ENCODE measurements at regions not wholly inside any gene's neighbourhood (a gene's known extent, or its start where the extent isn't known, plus 50 kb on each side); places are given as distances from the start of the nearest gene placed in this dataset.

DNA sequence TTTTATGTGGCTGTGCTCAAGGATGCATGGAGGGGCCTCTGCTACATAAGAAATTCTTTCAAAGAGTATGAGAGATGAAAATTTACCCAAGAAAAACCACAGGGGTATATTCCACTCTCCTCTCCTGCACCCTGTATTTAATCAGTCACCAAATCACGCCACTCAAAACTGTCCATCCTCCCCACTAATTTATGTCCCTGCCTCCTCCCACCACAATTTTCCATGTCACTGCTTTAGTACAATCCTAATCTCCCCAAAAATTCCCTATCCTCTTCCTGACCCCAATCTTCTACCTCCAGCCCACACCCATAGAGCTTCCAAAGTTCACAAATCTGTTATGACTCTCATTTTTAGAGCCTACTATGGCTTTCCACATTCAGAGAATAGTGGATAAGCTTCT is 125.2 kb upstream of the CDH6 start:
- no peak overlapping the region for H3K4me3 ChIP-seq
- H3K9me3 ChIP-seq (ENCODE audit: low read depth): no peaks in the 10 kb centered on the region
- H3K4me1 ChIP-seq: peaks cover 5% of the 10 kb centered on the region
- no peaks in the 10 kb centered on the region for H3K27me3 ChIP-seq
- Mint-ChIP-seq H3K4me3 (no peak overlapping the region), H3K36me3 (no peaks in the 10 kb centered on the region), H3K9me3 (peaks cover 5% of the 10 kb centered on the region), H3K27me3 (ENCODE audit: insufficient read depth, low read depth) (peaks cover 4% of the 10 kb centered on the region), H3K4me1 (peaks cover 13% of the 10 kb centered on the region), H3K27ac (no peak overlapping the region)
- H4K20me1 ChIP-seq (ENCODE audit: low read depth): no peaks in the 10 kb centered on the region
- H3K79me2 ChIP-seq (ENCODE audit: low read depth): no peaks in the 10 kb centered on the region
- no peak overlapping the region for H2AFZ ChIP-seq (replicated peaks)
- H3K27ac ChIP-seq: no peak overlapping the region
- H3K9ac ChIP-seq: no peak overlapping the region
- H3F3A ChIP-seq (ENCODE audit: low read depth): no peaks in the 10 kb centered on the region
- TF ChIP-seq EZH2phosphoT487 (IDR thresholded peaks at IDR 0.05) (no peak), EZH2 (IDR thresholded peaks at IDR 0.05) (no peak)
- TF ChIP-seq, protein P1, sequence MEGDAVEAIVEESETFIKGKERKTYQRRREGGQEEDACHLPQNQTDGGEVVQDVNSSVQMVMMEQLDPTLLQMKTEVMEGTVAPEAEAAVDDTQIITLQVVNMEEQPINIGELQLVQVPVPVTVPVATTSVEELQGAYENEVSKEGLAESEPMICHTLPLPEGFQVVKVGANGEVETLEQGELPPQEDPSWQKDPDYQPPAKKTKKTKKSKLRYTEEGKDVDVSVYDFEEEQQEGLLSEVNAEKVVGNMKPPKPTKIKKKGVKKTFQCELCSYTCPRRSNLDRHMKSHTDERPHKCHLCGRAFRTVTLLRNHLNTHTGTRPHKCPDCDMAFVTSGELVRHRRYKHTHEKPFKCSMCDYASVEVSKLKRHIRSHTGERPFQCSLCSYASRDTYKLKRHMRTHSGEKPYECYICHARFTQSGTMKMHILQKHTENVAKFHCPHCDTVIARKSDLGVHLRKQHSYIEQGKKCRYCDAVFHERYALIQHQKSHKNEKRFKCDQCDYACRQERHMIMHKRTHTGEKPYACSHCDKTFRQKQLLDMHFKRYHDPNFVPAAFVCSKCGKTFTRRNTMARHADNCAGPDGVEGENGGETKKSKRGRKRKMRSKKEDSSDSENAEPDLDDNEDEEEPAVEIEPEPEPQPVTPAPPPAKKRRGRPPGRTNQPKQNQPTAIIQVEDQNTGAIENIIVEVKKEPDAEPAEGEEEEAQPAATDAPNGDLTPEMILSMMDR (IDR thresholded peaks at IDR 0.05): no peak
- DNase-seq (ENCODE audit: low spot score): no peak
- no peak overlapping the region for H3K4me2 ChIP-seq
- no peaks in the 10 kb centered on the region for H3K36me3 ChIP-seq

DNA sequence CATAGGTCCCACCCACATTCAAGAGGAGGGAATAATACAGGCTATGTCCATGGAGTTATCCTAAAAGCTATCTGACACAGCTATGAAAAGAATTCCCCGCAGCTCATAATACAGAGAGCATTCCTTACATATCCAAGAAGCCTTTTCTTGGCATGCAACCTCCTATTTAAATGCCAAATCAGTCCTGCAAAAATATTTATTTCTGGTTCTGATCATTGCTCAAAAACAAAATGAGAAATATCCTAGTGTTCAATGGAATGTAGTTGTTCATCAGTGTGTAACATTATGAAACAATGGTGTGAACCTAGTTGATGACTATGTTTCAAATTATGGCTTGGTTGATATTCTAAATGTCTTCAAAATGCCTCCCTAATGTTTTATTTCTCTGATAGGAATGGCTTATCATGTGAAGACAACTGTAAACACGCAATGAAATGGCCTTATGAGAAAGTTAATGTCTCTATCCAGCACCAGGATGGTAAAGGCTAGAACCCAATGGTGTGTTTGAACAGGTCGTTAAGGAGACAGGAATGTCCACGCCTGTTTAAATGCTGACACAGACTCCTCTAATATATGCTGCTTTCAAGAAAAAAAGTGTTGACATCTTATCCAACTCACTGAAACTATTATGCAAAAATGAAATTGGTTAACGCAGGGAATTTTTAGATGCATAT is 126.7 kb upstream of the CDH6 start:
- Histone ChIP-seq H3K4me3 (no peak overlapping the region), H2AFZ (replicated peaks) (no peak overlapping the region), H3K9ac (no peak overlapping the region), H4K20me1 (ENCODE audit: low read depth) (no peaks in the 10 kb centered on the region), H3K4me1 (peaks cover 15% of the 10 kb centered on the region), H3F3A (ENCODE audit: low read depth) (no peaks in the 10 kb centered on the region), H3K27ac (no peak overlapping the region), H3K4me2 (no peak overlapping the region), H3K9me3 (ENCODE audit: low read depth) (no peaks in the 10 kb centered on the region), H3K27me3 (no peaks in the 10 kb centered on the region), H3K79me2 (ENCODE audit: low read depth) (no peaks in the 10 kb centered on the region), H3K36me3 (no peaks in the 10 kb centered on the region)
- no peak for DNase-seq (ENCODE audit: low spot score)
- Mint-ChIP-seq H3K27me3 (ENCODE audit: insufficient read depth, low read depth) (no peaks in the 10 kb centered on the region), H3K36me3 (no peaks in the 10 kb centered on the region), H3K4me1 (peaks cover 23% of the 10 kb centered on the region), H3K9me3 (peaks cover 2% of the 10 kb centered on the region), H3K27ac (no peak overlapping the region), H3K4me3 (no peak overlapping the region)
- TF ChIP-seq, protein P1 (IDR thresholded peaks at IDR 0.05): no peak
- TF ChIP-seq EZH2phosphoT487 (IDR thresholded peaks at IDR 0.05) (no peak), EZH2 (IDR thresholded peaks at IDR 0.05) (no peak)

DNA sequence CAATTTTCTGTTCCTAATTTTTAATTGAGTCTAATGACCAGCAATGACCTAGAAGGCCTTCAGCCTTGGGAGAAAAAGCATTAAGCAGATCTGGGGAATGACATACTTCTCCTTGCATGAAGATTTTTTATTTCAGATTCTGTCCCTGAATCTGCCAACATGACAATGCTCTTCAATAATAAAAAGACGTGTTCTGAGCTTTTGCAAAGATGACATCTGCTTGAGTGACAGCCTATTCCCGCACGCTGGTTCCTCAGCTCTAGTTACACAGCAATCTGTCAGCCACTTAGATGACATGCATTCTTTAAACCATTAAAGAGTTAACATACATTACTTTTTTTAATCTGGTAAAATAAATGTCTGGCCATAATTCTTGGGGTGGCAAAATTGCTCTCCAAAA is 129.3 kb upstream of the CDH6 start:
- Mint-ChIP-seq H3K4me3 (no peak overlapping the region), H3K9me3 (peaks cover 4% of the 10 kb centered on the region), H3K4me1 (peaks cover 28% of the 10 kb centered on the region), H3K27ac (no peak overlapping the region), H3K27me3 (ENCODE audit: insufficient read depth, low read depth) (no peaks in the 10 kb centered on the region), H3K36me3 (no peaks in the 10 kb centered on the region)
- TF ChIP-seq, protein P1 (IDR thresholded peaks at IDR 0.05): no peak
- no peak for TF ChIP-seq EZH2 (IDR thresholded peaks at IDR 0.05)
- TF ChIP-seq EZH2phosphoT487 (IDR thresholded peaks at IDR 0.05): no peak
- H3K27ac ChIP-seq: no peak overlapping the region
- H3K9ac ChIP-seq: no peak overlapping the region
- H3K36me3 ChIP-seq: no peaks in the 10 kb centered on the region
- no peaks in the 10 kb centered on the region for H3K27me3 ChIP-seq
- no peaks in the 10 kb centered on the region for H3F3A ChIP-seq (ENCODE audit: low read depth)
- DNase-seq (ENCODE audit: low spot score): no peak
- no peak overlapping the region for H3K4me2 ChIP-seq
- H3K79me2 ChIP-seq (ENCODE audit: low read depth): no peaks in the 10 kb centered on the region
- peaks cover 23% of the 10 kb centered on the region for H3K4me1 ChIP-seq
- no peaks in the 10 kb centered on the region for H4K20me1 ChIP-seq (ENCODE audit: low read depth)
- no peak overlapping the region for H2AFZ ChIP-seq (replicated peaks)
- H3K4me3 ChIP-seq: no peak overlapping the region
- H3K9me3 ChIP-seq (ENCODE audit: low read depth): no peaks in the 10 kb centered on the region
